Activated naive CD8-positive, alpha-beta T cell treated with anti-CD3 and anti-CD28 coated beads for 36 hours (primary cell): ENCODE measurements at regions not wholly inside any gene's neighbourhood (a gene's known extent, or its start where the extent isn't known, plus 50 kb on each side); places are given as distances from the start of the nearest gene placed in this dataset.

Experiments
- DNase-seq: peaks from one replicate; pipeline ENCODE4 v3.0.0; 2021
- H3K27ac Mint-ChIP-seq: one replicate; pipeline ENCODE4 v1.8.0; 2022; ENCODE audit warnings: mild to moderate bottlenecking, moderate library complexity, mixed read lengths
- H3K27me3 Mint-ChIP-seq: one replicate; pipeline ENCODE4 v1.8.0; 2022; ENCODE audit warnings: mild to moderate bottlenecking, mixed read lengths
- H3K36me3 Mint-ChIP-seq: one replicate; pipeline ENCODE4 v1.8.0; 2021; ENCODE audit warnings: mild to moderate bottlenecking, mixed read lengths
- H3K4me1 Mint-ChIP-seq: one replicate; pipeline ENCODE4 v1.8.0; 2021; ENCODE audit warnings: mixed read lengths
- H3K4me3 Mint-ChIP-seq: one replicate; pipeline ENCODE4 v1.8.0; 2022; ENCODE audit warnings: mild to moderate bottlenecking, moderate library complexity, mixed read lengths
- H3K9me3 Mint-ChIP-seq: one replicate; pipeline ENCODE4 v1.8.0; 2022; ENCODE audit warnings: mixed read lengths

DNA sequence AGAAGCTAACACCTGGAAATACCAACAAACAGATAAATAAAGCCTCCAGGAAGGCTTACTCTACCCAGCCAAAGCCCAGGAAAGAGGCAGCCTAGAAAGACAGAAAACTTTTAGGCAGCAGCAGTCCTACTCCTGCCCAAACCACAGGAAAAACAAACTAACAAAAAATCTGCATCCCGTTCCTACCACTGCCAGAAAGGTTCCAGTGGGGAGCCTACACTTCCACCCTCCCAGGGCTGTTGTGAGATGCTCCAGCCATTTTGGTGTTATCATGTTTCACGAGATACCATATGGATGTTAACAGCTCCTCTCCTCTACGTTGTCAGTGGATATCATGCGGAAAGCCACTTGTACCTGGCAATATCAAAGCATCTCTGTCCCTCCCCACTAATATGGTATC lies 135.9 kb upstream of the ADRA1D start:
- Mint-ChIP-seq H3K9me3 (no peaks in the 10 kb centered on the region), H3K27me3 (peaks cover 30% of the 10 kb centered on the region), H3K36me3 (no peaks in the 10 kb centered on the region), H3K4me3 (no peak overlapping the region), H3K27ac (no peak overlapping the region), H3K4me1 (no peaks in the 10 kb centered on the region)
- DNase-seq = no peak

- Mint-ChIP-seq H3K4me3 (no peak overlapping the region), H3K27ac (no peak overlapping the region), H3K9me3 (no peaks in the 10 kb centered on the region), H3K27me3 (peaks cover 36% of the 10 kb centered on the region), H3K4me1 (no peaks in the 10 kb centered on the region), H3K36me3 (no peaks in the 10 kb centered on the region)
- no peak for DNase-seq
Observed at GRCh38 chr20:4383961-4384360, 134.9 kb upstream of the ADRA1D start.

DNA sequence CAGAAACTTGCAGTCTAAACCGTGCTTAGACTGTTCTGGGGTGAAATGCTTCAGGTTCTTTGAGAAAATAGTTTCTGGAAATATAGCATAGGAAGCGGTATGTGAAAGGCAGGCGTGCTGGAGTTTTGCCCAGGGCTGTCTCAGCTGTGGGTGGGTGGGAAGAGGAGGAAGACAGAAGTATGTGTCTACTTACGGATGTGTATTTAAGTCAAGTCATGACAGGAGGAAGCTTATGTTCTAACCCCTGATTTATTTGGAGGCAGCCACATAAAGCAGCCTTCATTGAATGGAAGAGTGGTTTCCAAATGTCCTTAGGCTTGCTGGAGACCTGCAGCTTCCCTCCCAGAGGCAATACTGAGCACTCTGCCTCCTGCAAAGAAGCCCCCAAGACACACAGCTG lies 126.8 kb upstream of the ADRA1D start:
- H3K27me3 Mint-ChIP-seq = peaks cover 28% of the 10 kb centered on the region
- no peak for DNase-seq
- H3K36me3 Mint-ChIP-seq = no peaks in the 10 kb centered on the region
- H3K4me3 Mint-ChIP-seq = no peak overlapping the region
- peaks cover 26% of the 10 kb centered on the region for H3K4me1 Mint-ChIP-seq
- no peaks in the 10 kb centered on the region for H3K9me3 Mint-ChIP-seq
- no peak overlapping the region for H3K27ac Mint-ChIP-seq

DNA sequence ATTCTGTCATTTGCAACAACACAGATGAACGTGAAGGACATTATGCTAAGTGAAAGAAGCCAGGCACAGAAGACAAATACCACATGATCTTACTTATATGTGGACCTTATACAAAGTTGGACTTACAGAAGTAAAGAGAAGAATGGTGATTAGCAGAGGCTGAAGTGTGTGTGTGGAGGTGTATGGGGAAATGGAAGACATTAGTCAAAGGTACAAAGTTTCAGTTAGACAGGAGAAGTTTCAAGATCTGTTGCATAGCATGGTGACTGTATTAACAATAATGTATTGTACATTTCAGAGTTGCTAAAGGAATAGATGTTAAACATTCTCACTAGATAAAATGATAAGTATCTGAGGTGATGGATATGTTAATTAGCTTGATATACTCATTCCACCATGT lies 124.4 kb upstream of the ADRA1D start:
- Mint-ChIP-seq H3K36me3 (peaks cover 5% of the 10 kb centered on the region), H3K27ac (no peak overlapping the region), H3K9me3 (peaks cover 3% of the 10 kb centered on the region), H3K4me1 (peaks cover 44% of the 10 kb centered on the region), H3K27me3 (peaks cover 10% of the 10 kb centered on the region), H3K4me3 (no peak overlapping the region)
- DNase-seq = no peak

DNA sequence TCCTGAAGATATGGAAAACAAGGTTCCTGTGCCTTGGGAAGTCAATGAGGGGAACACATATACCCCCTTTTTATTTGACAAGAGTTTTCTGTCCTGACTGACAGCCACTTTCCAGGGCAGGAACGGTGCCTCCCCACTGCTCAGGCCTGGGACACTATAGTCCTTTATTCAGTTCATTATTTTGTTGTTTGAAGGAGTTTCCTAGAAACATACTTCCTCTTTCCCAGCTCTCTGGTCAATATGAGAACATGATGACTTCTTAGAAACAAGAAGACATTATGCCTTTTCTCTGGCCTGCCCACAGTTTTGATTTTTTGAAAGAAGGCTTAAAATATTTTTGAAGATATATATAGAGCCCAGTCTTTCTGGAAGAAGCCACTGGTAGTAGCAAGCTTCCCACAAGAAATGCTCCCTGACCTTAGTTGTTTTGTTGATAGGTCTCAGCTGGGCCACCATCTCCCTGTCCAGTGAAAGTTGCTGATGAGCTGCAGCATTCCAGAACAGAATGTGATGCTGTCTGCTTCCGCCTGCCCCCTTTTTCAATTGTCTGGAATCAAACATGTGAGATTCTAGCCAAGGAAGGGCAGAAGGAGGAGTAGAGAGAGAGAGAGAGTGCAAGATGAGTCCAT lies 122.7 kb upstream of the ADRA1D start:
- peaks cover 5% of the 10 kb centered on the region for H3K36me3 Mint-ChIP-seq
- peaks cover 6% of the 10 kb centered on the region for H3K27me3 Mint-ChIP-seq
- H3K4me1 Mint-ChIP-seq = peaks cover 44% of the 10 kb centered on the region
- no peak overlapping the region for H3K27ac Mint-ChIP-seq
- H3K9me3 Mint-ChIP-seq = peaks cover 3% of the 10 kb centered on the region
- no peak overlapping the region for H3K4me3 Mint-ChIP-seq
- DNase-seq = no peak

DNA sequence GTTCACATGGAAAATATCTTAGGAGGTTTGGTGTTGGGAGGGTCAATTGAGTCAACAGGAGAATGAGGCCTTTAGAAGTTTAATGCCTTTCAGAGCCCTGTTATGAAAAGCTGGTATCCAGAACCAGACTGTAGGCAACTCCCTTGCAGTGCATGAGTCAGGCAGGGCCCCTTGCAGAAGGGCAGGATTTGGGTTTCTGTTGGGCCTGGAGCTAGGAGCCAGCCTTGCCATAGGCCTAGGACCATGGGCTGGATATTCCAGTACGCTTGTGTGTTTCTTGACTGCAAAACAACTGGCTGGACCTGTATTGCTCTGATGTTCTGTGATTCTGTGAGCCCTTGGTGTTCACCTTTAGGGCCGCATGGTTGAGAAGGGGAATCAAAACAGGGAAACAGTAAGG lies 121.8 kb upstream of the ADRA1D start:
- Mint-ChIP-seq H3K36me3 (peaks cover 5% of the 10 kb centered on the region), H3K4me1 (peaks cover 42% of the 10 kb centered on the region), H3K4me3 (no peak overlapping the region), H3K27ac (peak overlapping the region; percentile 8), H3K9me3 (peaks cover 3% of the 10 kb centered on the region), H3K27me3 (peaks cover 6% of the 10 kb centered on the region)
- DNase-seq = no peak

DNA sequence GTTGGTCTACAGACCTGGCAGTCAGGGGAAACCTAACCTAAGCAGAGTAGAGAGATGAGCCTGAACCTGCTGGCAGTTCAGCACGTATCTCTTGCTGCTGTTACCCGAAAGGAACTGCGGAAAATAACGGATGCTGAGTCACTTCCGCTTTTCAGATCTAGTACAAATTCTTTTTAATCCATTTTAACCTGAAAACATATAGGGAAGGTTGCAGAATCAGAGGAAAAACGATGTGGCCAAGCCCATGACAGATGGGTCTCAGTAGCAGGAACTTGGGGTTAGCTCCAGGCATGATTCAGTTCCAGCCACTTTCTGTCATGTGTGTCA lies 120.7 kb upstream of the ADRA1D start:
- Mint-ChIP-seq H3K27ac (peak overlapping the region; percentile 93), H3K36me3 (peaks cover 5% of the 10 kb centered on the region), H3K4me3 (peak overlapping the region; percentile 11), H3K9me3 (peaks cover 3% of the 10 kb centered on the region), H3K4me1 (peaks cover 36% of the 10 kb centered on the region), H3K27me3 (no peaks in the 10 kb centered on the region)
- DNase-seq = peak; percentile 37

- Mint-ChIP-seq H3K27ac (peak overlapping the region; percentile 93), H3K4me3 (peak overlapping the region; percentile 11), H3K27me3 (no peaks in the 10 kb centered on the region), H3K9me3 (peaks cover 3% of the 10 kb centered on the region), H3K4me1 (peaks cover 34% of the 10 kb centered on the region), H3K36me3 (peaks cover 5% of the 10 kb centered on the region)
- DNase-seq = no peak
Observed at GRCh38 chr20:4369119-4369797, 120.2 kb upstream of the ADRA1D start.

- Mint-ChIP-seq H3K36me3 (peaks cover 5% of the 10 kb centered on the region), H3K27ac (no peak overlapping the region), H3K9me3 (peaks cover 3% of the 10 kb centered on the region), H3K27me3 (no peaks in the 10 kb centered on the region), H3K4me3 (no peak overlapping the region), H3K4me1 (peaks cover 18% of the 10 kb centered on the region)
- no peak for DNase-seq
Observed at GRCh38 chr20:4366076-4366475, 117.0 kb upstream of the ADRA1D start.

GRCh38 chr20:4358552-4358951 lies 109.5 kb upstream of the ADRA1D start:
- DNase-seq = no peak
- no peaks in the 10 kb centered on the region for H3K36me3 Mint-ChIP-seq
- H3K4me3 Mint-ChIP-seq = no peak overlapping the region
- no peak overlapping the region for H3K27ac Mint-ChIP-seq
- peaks cover under 1% of the 10 kb centered on the region for H3K9me3 Mint-ChIP-seq
- peaks cover 6% of the 10 kb centered on the region for H3K27me3 Mint-ChIP-seq
- H3K4me1 Mint-ChIP-seq = no peaks in the 10 kb centered on the region

DNA sequence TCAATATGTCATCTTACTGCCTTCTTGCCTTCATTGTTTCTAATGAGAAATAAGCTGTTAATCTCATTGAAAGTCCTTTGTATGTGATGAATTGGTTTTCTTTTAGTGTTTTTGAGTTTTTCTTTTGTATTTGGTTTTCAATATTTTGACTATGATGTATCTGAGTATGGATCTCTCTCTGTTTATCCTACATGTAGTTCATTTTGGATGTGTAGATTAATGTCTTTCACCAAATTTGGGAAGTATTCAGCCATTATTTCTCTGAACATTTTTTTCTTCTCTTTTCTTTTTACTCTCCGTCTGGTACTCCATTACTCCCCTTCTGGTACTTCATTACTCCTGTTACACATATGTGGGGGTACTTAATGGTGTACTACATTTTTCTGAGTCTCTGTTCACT lies 103.3 kb upstream of the ADRA1D start:
- H3K36me3 Mint-ChIP-seq = no peaks in the 10 kb centered on the region
- H3K27ac Mint-ChIP-seq = no peak overlapping the region
- DNase-seq = no peak
- no peaks in the 10 kb centered on the region for H3K4me1 Mint-ChIP-seq
- peaks cover 27% of the 10 kb centered on the region for H3K27me3 Mint-ChIP-seq
- peaks cover 12% of the 10 kb centered on the region for H3K9me3 Mint-ChIP-seq
- no peak overlapping the region for H3K4me3 Mint-ChIP-seq

GRCh38 chr20:4350096-4350495 lies 101.0 kb upstream of the ADRA1D start:
- H3K36me3 Mint-ChIP-seq = no peaks in the 10 kb centered on the region
- peaks cover 38% of the 10 kb centered on the region for H3K27me3 Mint-ChIP-seq
- no peaks in the 10 kb centered on the region for H3K4me1 Mint-ChIP-seq

DNA sequence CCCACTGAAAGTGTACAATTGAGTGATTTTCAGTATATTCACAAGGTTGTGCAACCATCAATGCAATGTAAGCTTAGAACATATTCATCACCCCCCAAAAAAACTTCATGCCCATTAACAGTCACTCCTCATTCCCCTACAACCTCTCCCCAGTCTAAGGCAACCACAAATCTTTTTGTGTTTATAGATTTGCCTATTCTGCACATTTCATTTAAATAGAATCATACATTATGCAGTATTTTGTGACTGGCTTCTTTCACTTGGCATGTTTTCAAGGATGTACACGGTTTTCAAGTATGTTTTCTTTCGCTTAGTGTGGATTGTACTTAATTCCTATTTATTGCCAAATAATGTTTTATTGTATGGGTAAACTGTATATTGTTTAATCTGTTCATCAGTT lies 95.6 kb upstream of the ADRA1D start:
- Mint-ChIP-seq H3K4me1 (no peaks in the 10 kb centered on the region), H3K27me3 (peaks cover 33% of the 10 kb centered on the region), H3K9me3 (no peaks in the 10 kb centered on the region), H3K36me3 (no peaks in the 10 kb centered on the region), H3K4me3 (no peak overlapping the region), H3K27ac (no peak overlapping the region)
- DNase-seq = no peak

More at GRCh38 chr20:4350096-4350495, 101.0 kb upstream of the ADRA1D start:
- Mint-ChIP-seq H3K4me3 (no peak overlapping the region), H3K27ac (no peak overlapping the region), H3K9me3 (peaks cover 12% of the 10 kb centered on the region)
- DNase-seq = no peak

GRCh38 chr20:4342609-4343008 lies 93.5 kb upstream of the ADRA1D start:
- Mint-ChIP-seq H3K36me3 (no peaks in the 10 kb centered on the region), H3K27me3 (peaks cover 29% of the 10 kb centered on the region), H3K4me3 (no peak overlapping the region), H3K27ac (no peak overlapping the region), H3K4me1 (no peaks in the 10 kb centered on the region), H3K9me3 (no peaks in the 10 kb centered on the region)
- DNase-seq = no peak

DNA sequence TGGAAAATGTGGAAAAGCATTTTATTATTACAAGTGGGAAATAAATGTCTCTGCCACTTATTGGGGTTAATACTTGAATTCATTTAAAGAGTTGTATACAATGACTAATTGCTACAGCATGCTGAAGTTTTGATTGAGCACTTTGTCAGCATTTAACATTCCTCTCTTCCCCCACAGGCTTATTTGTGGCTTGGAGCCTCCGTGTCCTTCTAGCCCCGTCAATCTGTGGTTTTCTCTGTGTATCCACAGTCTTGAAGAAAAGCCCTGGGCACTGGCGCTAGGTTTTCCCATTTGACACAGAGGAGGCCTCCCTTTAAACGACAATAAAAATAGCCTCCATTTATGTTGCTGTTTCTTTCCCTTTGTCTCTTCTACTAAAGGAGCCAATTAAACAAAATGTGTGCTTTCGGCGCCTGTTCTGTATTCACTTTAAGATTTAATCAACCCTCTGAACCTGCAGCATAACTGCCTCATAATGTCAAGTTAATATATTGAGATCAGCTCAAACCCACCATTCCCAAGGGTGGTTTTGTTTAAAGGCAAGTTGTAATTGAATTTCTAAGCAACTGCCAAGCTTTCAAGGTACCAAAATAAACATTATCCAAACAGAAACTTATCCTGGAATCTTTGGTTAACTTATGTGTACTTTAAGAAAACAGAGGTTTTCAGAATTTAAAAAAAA lies 92.9 kb upstream of the ADRA1D start:
- Mint-ChIP-seq H3K27me3 (peaks cover 25% of the 10 kb centered on the region), H3K4me1 (no peaks in the 10 kb centered on the region), H3K4me3 (no peak overlapping the region), H3K27ac (no peak overlapping the region), H3K36me3 (no peaks in the 10 kb centered on the region), H3K9me3 (no peaks in the 10 kb centered on the region)
- DNase-seq = no peak

DNA sequence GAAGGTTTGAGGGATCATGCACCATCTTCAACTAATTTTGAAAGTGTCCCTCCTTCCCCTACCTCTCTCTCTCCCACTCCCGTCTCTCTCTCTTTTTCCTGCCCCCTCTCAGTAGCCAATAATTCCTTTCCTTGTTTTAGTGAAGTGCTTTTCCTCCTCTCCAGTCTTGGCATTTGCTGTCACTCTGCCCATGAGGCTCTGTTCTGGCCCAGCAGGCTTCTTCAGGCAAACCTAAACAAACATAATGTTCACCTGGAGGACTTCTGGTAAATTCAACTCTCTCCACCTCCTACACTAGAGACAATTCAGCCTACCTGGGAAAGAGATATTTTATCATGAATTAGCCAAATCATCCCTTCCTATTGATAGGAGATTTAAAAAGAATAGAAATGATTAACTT lies 86.6 kb upstream of the ADRA1D start:
- Mint-ChIP-seq H3K4me1 (no peaks in the 10 kb centered on the region), H3K36me3 (no peaks in the 10 kb centered on the region), H3K9me3 (no peaks in the 10 kb centered on the region), H3K4me3 (no peak overlapping the region), H3K27ac (no peak overlapping the region), H3K27me3 (peaks cover 16% of the 10 kb centered on the region)
- DNase-seq = no peak
